HG02571 (cell line): ENCODE measurements at regions not wholly inside any gene's neighbourhood (a gene's known extent, or its start where the extent isn't known, plus 50 kb on each side); places are given as distances from the start of the nearest gene placed in this dataset.
"Not testable (repeated sequence)": the region's sequence is repeated elsewhere in the genome, so short reads cannot be mapped to it uniquely, and the experiment has no call there.

Experiments
- ATAC-seq: cut with Tn5 transposase; IDR thresholded peaks from one replicate; pipeline ENCODE4 v1.9.1; 2021; ENCODE audit warnings: mild to moderate bottlenecking, moderate library complexity; ENCODE audit not compliant: unreplicated experiment

- no peak for ATAC-seq
Measured at GRCh38 chr13:94906605-94907004, 194.3 kb upstream of the SOX21 start.

GRCh38 chr13:94902722-94903407, 190.5 kb upstream of the SOX21 start:
- ATAC-seq, result no peak

GRCh38 chr13:94901070-94901469, 188.7 kb upstream of the SOX21 start:
- ATAC-seq, result no peak

GRCh38 chr13:94896719-94897317, 184.5 kb upstream of the SOX21 start:
- ATAC-seq, result no peak

- ATAC-seq, result no peak
Measured at GRCh38 chr13:94896238-94896637, 183.9 kb upstream of the SOX21 start.

- no peak for ATAC-seq
Measured at GRCh38 chr13:94886191-94886590, 173.8 kb upstream of the SOX21 start.

GRCh38 chr13:94880463-94880862, 168.1 kb upstream of the SOX21 start:
- no peak for ATAC-seq

GRCh38 chr13:94878602-94879165, 166.3 kb upstream of the SOX21 start:
- no peak for ATAC-seq

- no peak for ATAC-seq
Measured at GRCh38 chr13:94864474-94864873, 152.1 kb upstream of the SOX21 start.

GRCh38 chr13:94860981-94861407, 148.6 kb upstream of the SOX21 start:
- peak; percentile 70 for ATAC-seq

- no peak for ATAC-seq
Measured at GRCh38 chr13:94859811-94860210, 147.5 kb upstream of the SOX21 start.

- no peak for ATAC-seq
Measured at GRCh38 chr13:94859278-94859691, 146.9 kb upstream of the SOX21 start.

- ATAC-seq, result no peak
Measured at GRCh38 chr13:94858856-94859255, 146.5 kb upstream of the SOX21 start.

- ATAC-seq, result no peak
Measured at GRCh38 chr13:94854688-94855087, 142.3 kb upstream of the SOX21 start.

- no peak for ATAC-seq
Measured at GRCh38 chr13:94851576-94851975, 139.2 kb upstream of the SOX21 start.

- ATAC-seq, result no peak
Measured at GRCh38 chr13:94849254-94849653, 136.9 kb upstream of the SOX21 start.

GRCh38 chr13:94842901-94843300, 130.6 kb upstream of the SOX21 start:
- no peak for ATAC-seq

GRCh38 chr13:94837056-94837455, 124.7 kb upstream of the SOX21 start:
- not testable (repeated sequence) for ATAC-seq

- ATAC-seq, result no peak
Measured at GRCh38 chr13:94829837-94830365, 117.6 kb upstream of the SOX21 start.

GRCh38 chr13:94829185-94829836, 117.0 kb upstream of the SOX21 start:
- ATAC-seq, result no peak

- no peak for ATAC-seq
Measured at GRCh38 chr13:94827566-94827965, 115.2 kb upstream of the SOX21 start.

GRCh38 chr13:94825507-94825906, 113.2 kb upstream of the SOX21 start:
- ATAC-seq, result no peak
